HG02870 (cell line): ENCODE measurements at regions not wholly inside any gene's neighbourhood (a gene's known extent, or its start where the extent isn't known, plus 50 kb on each side); places are given as distances from the start of the nearest gene placed in this dataset.

Source experiments
- ATAC-seq: cut with Tn5 transposase; IDR thresholded peaks from one replicate; pipeline ENCODE4 v1.9.1; 2021; ENCODE audit warnings: mild to moderate bottlenecking, moderate library complexity; ENCODE audit not compliant: unreplicated experiment

GRCh38 chr14:53493320-53493719 lies 340.2 kb upstream of the DDHD1 start:
- ATAC-seq, result no peak

GRCh38 chr14:53491884-53492277 lies 338.8 kb upstream of the DDHD1 start:
- no peak for ATAC-seq

GRCh38 chr14:53491256-53491883 lies 338.2 kb upstream of the DDHD1 start:
- ATAC-seq, result no peak

GRCh38 chr14:53478174-53478573 lies 325.1 kb upstream of the DDHD1 start:
- ATAC-seq, result no peak

GRCh38 chr14:53473480-53473879 lies 320.4 kb upstream of the DDHD1 start:
- no peak for ATAC-seq

- no peak for ATAC-seq
Observed at GRCh38 chr14:53472306-53472705, 319.2 kb upstream of the DDHD1 start.

GRCh38 chr14:53470351-53471043 lies 317.4 kb upstream of the DDHD1 start:
- no peak for ATAC-seq

GRCh38 chr14:53468876-53469275 lies 315.8 kb upstream of the DDHD1 start:
- ATAC-seq, result no peak

GRCh38 chr14:53464376-53464775 lies 311.3 kb upstream of the DDHD1 start:
- ATAC-seq, result no peak

- ATAC-seq, result no peak
Observed at GRCh38 chr14:53462931-53463778, 310.0 kb upstream of the DDHD1 start.

- ATAC-seq, result no peak
Observed at GRCh38 chr14:53461858-53462257, 308.7 kb upstream of the DDHD1 start.

- no peak for ATAC-seq
Observed at GRCh38 chr14:53460544-53460943, 307.4 kb upstream of the DDHD1 start.

- ATAC-seq, result no peak
Observed at GRCh38 chr14:53458368-53458814, 305.3 kb upstream of the DDHD1 start.

- no peak for ATAC-seq
Observed at GRCh38 chr14:53456931-53457330, 303.8 kb upstream of the DDHD1 start.

GRCh38 chr14:53452005-53452673 lies 299.0 kb upstream of the DDHD1 start:
- no peak for ATAC-seq

- ATAC-seq, result no peak
Observed at GRCh38 chr14:53450871-53451270, 297.7 kb upstream of the DDHD1 start.

GRCh38 chr14:53448682-53449081 lies 295.6 kb upstream of the DDHD1 start:
- no peak for ATAC-seq

GRCh38 chr14:53444677-53445312 lies 291.7 kb upstream of the DDHD1 start:
- ATAC-seq, result no peak

- ATAC-seq, result no peak
Observed at GRCh38 chr14:53441789-53442188, 288.7 kb upstream of the DDHD1 start.

- ATAC-seq, result no peak
Observed at GRCh38 chr14:53437858-53438257, 284.7 kb upstream of the DDHD1 start.

GRCh38 chr14:53432378-53432802 lies 279.3 kb upstream of the DDHD1 start:
- no peak for ATAC-seq
